ENCODE measurements at regions not wholly inside any gene's neighbourhood (a gene's known extent, or its start where the extent isn't known, plus 50 kb on each side); places are given as distances from the start of the nearest gene placed in this dataset.

GRCh38 chr2:155842103-155842502 is 490.4 kb downstream of the NR4A2 start:
- Histone ChIP-seq H3K27ac (ENCODE audit: insufficient read depth, low read length, poor library complexity, severe bottlenecking) (no peak overlapping the region), H3K9me3 (ENCODE audit: control insufficient read depth in 2 of 2, low read length in 2 of 2) (no peaks in the 10 kb centered on the region), H3K36me3 (ENCODE audit: control insufficient read depth, insufficient read depth, low read length) (no peaks in the 10 kb centered on the region), H3K4me1 (ENCODE audit: control insufficient read depth, insufficient read depth, low read length, poor library complexity, severe bottlenecking) (no peaks in the 10 kb centered on the region), H3K4me3 (ENCODE audit: low read depth, low read length) (no peak overlapping the region), H3K27me3 (ENCODE audit: control insufficient read depth, insufficient read depth, low read length) (no peaks in the 10 kb centered on the region)
- H3K4me3 Mint-ChIP-seq: no peak overlapping the region
- H3K27ac Mint-ChIP-seq: no peak overlapping the region
- H3K9me3 Mint-ChIP-seq: peaks cover 0 to 3% (median 0%) of the 10 kb centered on the region in 7 donors
- no peak for DNase-seq
- no peaks in the 10 kb centered on the region for H3K36me3 Mint-ChIP-seq
- no peaks in the 10 kb centered on the region for H3K27me3 Mint-ChIP-seq
- no peaks in the 10 kb centered on the region for H3K4me1 Mint-ChIP-seq
- ATAC-seq (ENCODE audit: low read depth in 2 of 2): no peak

- Mint-ChIP-seq H3K36me3 (no peaks in the 10 kb centered on the region), H3K4me3 (no peak overlapping the region), H3K9me3 (peaks cover 0 to 3% (median 0%) of the 10 kb centered on the region in 7 donors), H3K4me1 (no peaks in the 10 kb centered on the region), H3K27me3 (no peaks in the 10 kb centered on the region), H3K27ac (no peak overlapping the region)
- no peak overlapping the region for H3K27ac ChIP-seq (ENCODE audit: insufficient read depth, low read length, poor library complexity, severe bottlenecking)
- no peak for ATAC-seq (ENCODE audit: low read depth in 2 of 2)
- H3K4me1 ChIP-seq (ENCODE audit: control insufficient read depth, insufficient read depth, low read length, poor library complexity, severe bottlenecking): no peaks in the 10 kb centered on the region
- no peak for DNase-seq
- H3K4me3 ChIP-seq (ENCODE audit: low read depth, low read length): no peak overlapping the region
- no peaks in the 10 kb centered on the region for H3K9me3 ChIP-seq (ENCODE audit: control insufficient read depth in 2 of 2, low read length in 2 of 2)
- no peaks in the 10 kb centered on the region for H3K36me3 ChIP-seq (ENCODE audit: control insufficient read depth, insufficient read depth, low read length)
- no peaks in the 10 kb centered on the region for H3K27me3 ChIP-seq (ENCODE audit: control insufficient read depth, insufficient read depth, low read length)
Measured at GRCh38 chr2:155841442-155841841, 491.1 kb downstream of the NR4A2 start.

- H3K27me3 ChIP-seq (ENCODE audit: control insufficient read depth, insufficient read depth, low read length): no peaks in the 10 kb centered on the region
- Mint-ChIP-seq H3K4me3 (no peak overlapping the region), H3K9me3 (peaks cover 0 to 1% (median 0%) of the 10 kb centered on the region in 7 donors), H3K27me3 (no peaks in the 10 kb centered on the region), H3K4me1 (no peaks in the 10 kb centered on the region), H3K27ac (no peak overlapping the region), H3K36me3 (no peaks in the 10 kb centered on the region)
- DNase-seq: no peak
- H3K36me3 ChIP-seq (ENCODE audit: control insufficient read depth, insufficient read depth, low read length): no peaks in the 10 kb centered on the region
- no peak for ATAC-seq (ENCODE audit: low read depth in 2 of 2)
- no peak overlapping the region for H3K4me3 ChIP-seq (ENCODE audit: low read depth, low read length)
- no peak overlapping the region for H3K27ac ChIP-seq (ENCODE audit: insufficient read depth, low read length, poor library complexity, severe bottlenecking)
- H3K4me1 ChIP-seq (ENCODE audit: control insufficient read depth, insufficient read depth, low read length, poor library complexity, severe bottlenecking): no peaks in the 10 kb centered on the region
- H3K9me3 ChIP-seq (ENCODE audit: control insufficient read depth in 2 of 2, low read length in 2 of 2): no peaks in the 10 kb centered on the region
Measured at GRCh38 chr2:155840661-155841060, 491.9 kb downstream of the NR4A2 start.

GRCh38 chr2:155839991-155840390 is 492.5 kb downstream of the NR4A2 start:
- no peak overlapping the region for H3K27ac ChIP-seq (ENCODE audit: insufficient read depth, low read length, poor library complexity, severe bottlenecking)
- no peak overlapping the region for H3K4me3 Mint-ChIP-seq
- ATAC-seq (ENCODE audit: low read depth in 2 of 2) (no peak), DNase-seq (no peak)
- no peaks in the 10 kb centered on the region for H3K4me1 Mint-ChIP-seq
- H3K27me3 Mint-ChIP-seq: no peaks in the 10 kb centered on the region
- no peaks in the 10 kb centered on the region for H3K9me3 ChIP-seq (ENCODE audit: control insufficient read depth in 2 of 2, low read length in 2 of 2)
- H3K27ac Mint-ChIP-seq: no peak overlapping the region
- no peaks in the 10 kb centered on the region for H3K27me3 ChIP-seq (ENCODE audit: control insufficient read depth, insufficient read depth, low read length)
- peaks cover 0 to 1% (median 0%) of the 10 kb centered on the region in 7 donors for H3K9me3 Mint-ChIP-seq
- H3K36me3 Mint-ChIP-seq: no peaks in the 10 kb centered on the region
- no peaks in the 10 kb centered on the region for H3K4me1 ChIP-seq (ENCODE audit: control insufficient read depth, insufficient read depth, low read length, poor library complexity, severe bottlenecking)
- H3K36me3 ChIP-seq (ENCODE audit: control insufficient read depth, insufficient read depth, low read length): no peaks in the 10 kb centered on the region
- H3K4me3 ChIP-seq (ENCODE audit: low read depth, low read length): no peak overlapping the region

- ATAC-seq (ENCODE audit: low read depth in 2 of 2) (no peak), DNase-seq (no peak)
- H3K4me3 ChIP-seq (ENCODE audit: low read depth, low read length): no peak overlapping the region
- no peaks in the 10 kb centered on the region for H3K27me3 Mint-ChIP-seq
- H3K9me3 Mint-ChIP-seq: peaks cover 0 to 1% (median 0%) of the 10 kb centered on the region in 7 donors
- no peaks in the 10 kb centered on the region for H3K4me1 Mint-ChIP-seq
- H3K36me3 Mint-ChIP-seq: no peaks in the 10 kb centered on the region
- no peaks in the 10 kb centered on the region for H3K4me1 ChIP-seq (ENCODE audit: control insufficient read depth, insufficient read depth, low read length, poor library complexity, severe bottlenecking)
- H3K36me3 ChIP-seq (ENCODE audit: control insufficient read depth, insufficient read depth, low read length): no peaks in the 10 kb centered on the region
- H3K4me3 Mint-ChIP-seq: no peak overlapping the region
- H3K27me3 ChIP-seq (ENCODE audit: control insufficient read depth, insufficient read depth, low read length): no peaks in the 10 kb centered on the region
- H3K27ac ChIP-seq (ENCODE audit: insufficient read depth, low read length, poor library complexity, severe bottlenecking): no peak overlapping the region
- H3K27ac Mint-ChIP-seq: no peak overlapping the region
- no peaks in the 10 kb centered on the region for H3K9me3 ChIP-seq (ENCODE audit: control insufficient read depth in 2 of 2, low read length in 2 of 2)
Measured at GRCh38 chr2:155839436-155839835, 493.1 kb downstream of the NR4A2 start.

- ATAC-seq (ENCODE audit: low read depth in 2 of 2): no peak
- no peak for DNase-seq
Measured at GRCh38 chr2:155836439-155836838, 496.1 kb downstream of the NR4A2 start.

GRCh38 chr2:155830817-155831579 is 501.5 kb downstream of the NR4A2 start:
- H3K36me3 Mint-ChIP-seq: no peaks in the 10 kb centered on the region
- Histone ChIP-seq H3K4me3 (ENCODE audit: low read depth, low read length) (no peak overlapping the region), H3K27ac (ENCODE audit: insufficient read depth, low read length, poor library complexity, severe bottlenecking) (no peak overlapping the region), H3K36me3 (ENCODE audit: control insufficient read depth, insufficient read depth, low read length) (no peaks in the 10 kb centered on the region), H3K27me3 (ENCODE audit: control insufficient read depth, insufficient read depth, low read length) (no peaks in the 10 kb centered on the region), H3K4me1 (ENCODE audit: control insufficient read depth, insufficient read depth, low read length, poor library complexity, severe bottlenecking) (no peaks in the 10 kb centered on the region), H3K9me3 (ENCODE audit: control insufficient read depth in 2 of 2, low read length in 2 of 2) (no peaks in the 10 kb centered on the region)
- no peak for ATAC-seq (ENCODE audit: low read depth in 2 of 2)
- no peak for DNase-seq
- H3K9me3 Mint-ChIP-seq: peaks cover 0 to 3% (median 0%) of the 10 kb centered on the region in 7 donors
- H3K4me1 Mint-ChIP-seq: no peaks in the 10 kb centered on the region
- no peak overlapping the region for H3K4me3 Mint-ChIP-seq
- no peak overlapping the region for H3K27ac Mint-ChIP-seq
- no peaks in the 10 kb centered on the region for H3K27me3 Mint-ChIP-seq

More at GRCh38 chr2:155836439-155836838, 496.1 kb downstream of the NR4A2 start:
- no peaks in the 10 kb centered on the region for H3K27me3 Mint-ChIP-seq
- no peaks in the 10 kb centered on the region for H3K4me1 Mint-ChIP-seq
- no peaks in the 10 kb centered on the region for H3K36me3 Mint-ChIP-seq
- no peaks in the 10 kb centered on the region for H3K36me3 ChIP-seq (ENCODE audit: control insufficient read depth, insufficient read depth, low read length)
- H3K4me1 ChIP-seq (ENCODE audit: control insufficient read depth, insufficient read depth, low read length, poor library complexity, severe bottlenecking): no peaks in the 10 kb centered on the region
- H3K4me3 ChIP-seq (ENCODE audit: low read depth, low read length): no peak overlapping the region
- peaks cover 0 to 1% (median 0%) of the 10 kb centered on the region in 7 donors for H3K9me3 Mint-ChIP-seq
- no peaks in the 10 kb centered on the region for H3K9me3 ChIP-seq (ENCODE audit: control insufficient read depth in 2 of 2, low read length in 2 of 2)
- no peak overlapping the region for H3K27ac ChIP-seq (ENCODE audit: insufficient read depth, low read length, poor library complexity, severe bottlenecking)
- H3K4me3 Mint-ChIP-seq: no peak overlapping the region
- H3K27ac Mint-ChIP-seq: no peak overlapping the region
- H3K27me3 ChIP-seq (ENCODE audit: control insufficient read depth, insufficient read depth, low read length): no peaks in the 10 kb centered on the region

GRCh38 chr2:155830351-155830750 is 502.2 kb downstream of the NR4A2 start:
- H3K9me3 Mint-ChIP-seq: peaks cover 0 to 5% (median 0%) of the 10 kb centered on the region in 7 donors
- DNase-seq (no peak), ATAC-seq (ENCODE audit: low read depth in 2 of 2) (no peak)
- no peaks in the 10 kb centered on the region for H3K36me3 ChIP-seq (ENCODE audit: control insufficient read depth, insufficient read depth, low read length)
- no peaks in the 10 kb centered on the region for H3K27me3 ChIP-seq (ENCODE audit: control insufficient read depth, insufficient read depth, low read length)
- H3K27ac ChIP-seq (ENCODE audit: insufficient read depth, low read length, poor library complexity, severe bottlenecking): no peak overlapping the region
- H3K27ac Mint-ChIP-seq: no peak overlapping the region
- no peaks in the 10 kb centered on the region for H3K4me1 ChIP-seq (ENCODE audit: control insufficient read depth, insufficient read depth, low read length, poor library complexity, severe bottlenecking)
- no peaks in the 10 kb centered on the region for H3K27me3 Mint-ChIP-seq
- no peak overlapping the region for H3K4me3 Mint-ChIP-seq
- H3K4me1 Mint-ChIP-seq: no peaks in the 10 kb centered on the region
- no peaks in the 10 kb centered on the region for H3K9me3 ChIP-seq (ENCODE audit: control insufficient read depth in 2 of 2, low read length in 2 of 2)
- no peak overlapping the region for H3K4me3 ChIP-seq (ENCODE audit: low read depth, low read length)
- H3K36me3 Mint-ChIP-seq: no peaks in the 10 kb centered on the region

Measured in CD4-positive, CD25-positive, alpha-beta regulatory T cell (primary cell).